WTC11 (cell line): ENCODE measurements at regions not wholly inside any gene's neighbourhood (a gene's known extent, or its start where the extent isn't known, plus 50 kb on each side); places are given as distances from the start of the nearest gene placed in this dataset.

Experiments
- ATF6 ChIP-seq: sonication (generic); formaldehyde crosslinking; IDR thresholded peaks from 2 replicates; pipeline ENCODE4 v1.8.1; 2023; ENCODE audit warnings: mild to moderate bottlenecking, missing genetic modification reagents
- CTCF ChIP-seq: fragments of 200-600 bp; IDR thresholded peaks from 2 replicates; pipeline ENCODE4 v1.8.0; 2022; ENCODE audit warnings: antibody characterized with exemption
- ELF4 ChIP-seq: sonication (generic); formaldehyde crosslinking; IDR thresholded peaks from 2 replicates; pipeline ENCODE4 v1.8.1; 2022; ENCODE audit warnings: low read depth, mild to moderate bottlenecking, moderate library complexity, missing genetic modification reagents
- NR2C2 ChIP-seq: sonication (generic); formaldehyde crosslinking; IDR thresholded peaks from 2 replicates; pipeline ENCODE4 v1.8.0; 2022; ENCODE audit warnings: mild to moderate bottlenecking, missing genetic modification reagents
- SP1 ChIP-seq: sonication (generic); formaldehyde crosslinking; conservative IDR thresholded peaks from 2 replicates; pipeline ENCODE4 v1.8.1; 2022; ENCODE audit warnings: missing genetic modification reagents
- ZNF121 ChIP-seq: sonication (generic); formaldehyde crosslinking; IDR thresholded peaks from 2 replicates; pipeline ENCODE4 v1.8.0; 2023; ENCODE audit warnings: missing genetic modification reagents

GRCh38 chr21:41073558-41073957, 94.4 kb upstream of the BACE2 start:
- TF ChIP-seq ELF4 (CRISPR knock-in tag) = no peak
- TF ChIP-seq CTCF = no peak
- TF ChIP-seq ZNF121 (CRISPR knock-in tag) = no peak
- no peak for TF ChIP-seq SP1 (CRISPR knock-in tag)
- TF ChIP-seq ATF6 (CRISPR knock-in tag) = no peak
- no peak for TF ChIP-seq NR2C2
